GM23248 (cell line): ENCODE measurements at regions not wholly inside any gene's neighbourhood (a gene's known extent, or its start where the extent isn't known, plus 50 kb on each side); places are given as distances from the start of the nearest gene placed in this dataset.

Experiments
- DNase-seq: peaks from one replicate; pipeline ENCODE4 v3.0.0-alpha.2; 2015
- H2AFZ ChIP-seq: fragments of 200-600 bp; sonication (generic); 2 replicates; pipeline ENCODE4 v1.6.1; 2016; ENCODE audit warnings: antibody characterized with exemption
- H3F3A ChIP-seq: fragments of 200-600 bp; sonication (generic); 2 replicates; pipeline ENCODE4 v1.6.1; 2016; ENCODE audit warnings: mild to moderate bottlenecking, antibody characterized with exemption, mixed run types; ENCODE audit not compliant: insufficient read depth
- H3K27ac ChIP-seq: fragments of 200-600 bp; sonication (generic); 2 replicates; pipeline ENCODE4 v1.5.1; 2016; ENCODE audit warnings: mild to moderate bottlenecking
- H3K27me3 ChIP-seq: fragments of 200-600 bp; sonication (generic); replicated peaks from 2 replicates; pipeline ENCODE4 v1.6.1; 2016; ENCODE audit warnings: mild to moderate bottlenecking; ENCODE audit not compliant: insufficient read depth
- H3K36me3 ChIP-seq: fragments of 200-600 bp; sonication (generic); 2 replicates; pipeline ENCODE4 v1.6.1; 2016; ENCODE audit warnings: low read depth, mild to moderate bottlenecking
- H3K4me1 ChIP-seq: fragments of 200-600 bp; sonication (generic); 2 replicates; pipeline ENCODE4 v1.6.1; 2016; ENCODE audit warnings: mild to moderate bottlenecking; ENCODE audit not compliant: insufficient read depth
- H3K4me2 ChIP-seq: fragments of 200-600 bp; sonication (generic); one replicate; pipeline ENCODE4 v1.6.1; 2016; ENCODE audit warnings: mild to moderate bottlenecking; ENCODE audit not compliant: unreplicated experiment
- H3K4me3 ChIP-seq: fragments of 200-600 bp; sonication (generic); 2 replicates; pipeline ENCODE4 v1.5.1; 2016; ENCODE audit warnings: mild to moderate bottlenecking
- H3K79me2 ChIP-seq: fragments of 200-600 bp; sonication (generic); 2 replicates; pipeline ENCODE4 v1.6.1; 2016; ENCODE audit warnings: mild to moderate bottlenecking; ENCODE audit not compliant: insufficient read depth
- H3K9ac ChIP-seq: fragments of 200-600 bp; sonication (generic); 2 replicates; pipeline ENCODE4 v1.6.1; 2016; ENCODE audit warnings: mild to moderate bottlenecking
- H3K9me2 ChIP-seq: fragments of 200-600 bp; sonication (generic); 2 replicates; pipeline ENCODE4 v1.6.1; 2016; ENCODE audit warnings: mixed run types, mild to moderate bottlenecking, moderate library complexity; ENCODE audit not compliant: insufficient read depth
- H3K9me3 ChIP-seq: fragments of 200-600 bp; sonication (generic); one replicate; pipeline ENCODE4 v1.6.1; 2017; ENCODE audit warnings: low read depth
- H4K20me1 ChIP-seq: fragments of 200-600 bp; sonication (generic); 2 replicates; pipeline ENCODE4 v1.6.0; 2016; ENCODE audit not compliant: insufficient read depth
- EZH2 ChIP-seq: fragments of 200-600 bp; sonication (generic); IDR thresholded peaks from 2 replicates; pipeline ENCODE4 v1.6.1; 2018; ENCODE audit warnings: antibody characterized with exemption, mild to moderate bottlenecking; ENCODE audit not compliant: insufficient read depth, poor library complexity, severe bottlenecking
- EZH2phosphoT487 ChIP-seq: fragments of 200-600 bp; sonication (generic); IDR thresholded peaks from 2 replicates; pipeline ENCODE4 v1.6.1; 2018; ENCODE audit warnings: antibody characterized with exemption, moderate library complexity, mild to moderate bottlenecking, low read depth; ENCODE audit not compliant: insufficient read depth
- WGBS, 2 experiments: methylation state at CpG; one replicate each; pipeline ENCODE4 v1.1.6; 2015 to 2017; ENCODE audit warnings: low lambda C conversion rate in 2 of 2, low coverage in 1 of 2; ENCODE audit errors: missing lambda C conversion rate in 2 of 2; 5-methylcytosine and 5-hydroxymethylcytosine counted together
- in situ Hi-C: fragments of 300-500 bp; cut with MboI; formaldehyde crosslinking; loops from 2 replicates; pipeline ENCODE4 v1.15.0; 2020

GRCh38 chr7:54968018-54968417 is 50.8 kb upstream of the EGFR start:
- no peak for DNase-seq
- H3K36me3 ChIP-seq = no peaks in the 10 kb centered on the region
- WGBS, 2 experiments = 89 to 91% methylated on average over 6 of the region's 6 CpGs
- in situ Hi-C loops = no loop called here
- H3K4me3 ChIP-seq = no peak overlapping the region
- H3K27me3 ChIP-seq = no peaks in the 10 kb centered on the region
- H3K4me2 ChIP-seq = no peak overlapping the region
- H3K9ac ChIP-seq = no peak overlapping the region
- no peak overlapping the region for H3K27ac ChIP-seq
- no peaks in the 10 kb centered on the region for H3K9me2 ChIP-seq
- no peak overlapping the region for H2AFZ ChIP-seq
- TF ChIP-seq EZH2 (no peak), EZH2phosphoT487 (no peak)
- H3F3A ChIP-seq = peaks cover 3% of the 10 kb centered on the region; the same call in 1 of the 2 replicates
- no peaks in the 10 kb centered on the region for H3K9me3 ChIP-seq
- H3K79me2 ChIP-seq = no peaks in the 10 kb centered on the region
- H4K20me1 ChIP-seq = no peaks in the 10 kb centered on the region
- H3K4me1 ChIP-seq = peaks cover 9% of the 10 kb centered on the region
